ENCODE measurements at regions not wholly inside any gene's neighbourhood (a gene's known extent, or its start where the extent isn't known, plus 50 kb on each side); places are given as distances from the start of the nearest gene placed in this dataset.

DNA sequence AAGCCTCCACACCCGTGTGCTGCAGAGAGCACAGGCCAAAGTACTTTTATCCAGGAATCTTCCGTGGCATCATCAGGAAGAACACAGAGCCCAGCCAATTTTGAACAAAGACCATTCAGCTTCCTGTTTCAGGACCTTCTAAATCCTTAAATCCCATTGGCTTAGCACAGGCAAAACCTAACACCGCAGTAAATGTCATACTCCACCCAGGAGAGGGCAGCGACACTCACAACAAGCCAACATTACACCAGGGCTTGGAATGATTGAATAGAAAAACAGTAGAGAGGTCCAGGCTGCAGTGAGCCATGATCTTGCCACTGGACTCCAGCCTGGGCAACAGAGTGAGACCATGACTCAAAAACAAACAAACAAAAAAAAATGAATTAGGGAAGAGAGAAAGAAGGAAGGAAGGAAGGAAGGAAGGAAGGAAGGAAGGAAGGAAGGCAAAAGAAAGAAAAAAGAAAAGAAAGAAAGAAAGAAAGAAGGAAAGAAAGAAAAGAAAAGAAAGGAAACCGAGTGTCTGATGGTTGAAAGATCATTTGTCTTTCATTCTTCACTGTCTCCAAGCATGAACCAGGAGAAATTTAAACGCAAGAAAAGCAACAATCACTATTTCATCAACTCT is 144.6 kb upstream of the SATB2 start:
- TF ChIP-seq, protein P1, sequence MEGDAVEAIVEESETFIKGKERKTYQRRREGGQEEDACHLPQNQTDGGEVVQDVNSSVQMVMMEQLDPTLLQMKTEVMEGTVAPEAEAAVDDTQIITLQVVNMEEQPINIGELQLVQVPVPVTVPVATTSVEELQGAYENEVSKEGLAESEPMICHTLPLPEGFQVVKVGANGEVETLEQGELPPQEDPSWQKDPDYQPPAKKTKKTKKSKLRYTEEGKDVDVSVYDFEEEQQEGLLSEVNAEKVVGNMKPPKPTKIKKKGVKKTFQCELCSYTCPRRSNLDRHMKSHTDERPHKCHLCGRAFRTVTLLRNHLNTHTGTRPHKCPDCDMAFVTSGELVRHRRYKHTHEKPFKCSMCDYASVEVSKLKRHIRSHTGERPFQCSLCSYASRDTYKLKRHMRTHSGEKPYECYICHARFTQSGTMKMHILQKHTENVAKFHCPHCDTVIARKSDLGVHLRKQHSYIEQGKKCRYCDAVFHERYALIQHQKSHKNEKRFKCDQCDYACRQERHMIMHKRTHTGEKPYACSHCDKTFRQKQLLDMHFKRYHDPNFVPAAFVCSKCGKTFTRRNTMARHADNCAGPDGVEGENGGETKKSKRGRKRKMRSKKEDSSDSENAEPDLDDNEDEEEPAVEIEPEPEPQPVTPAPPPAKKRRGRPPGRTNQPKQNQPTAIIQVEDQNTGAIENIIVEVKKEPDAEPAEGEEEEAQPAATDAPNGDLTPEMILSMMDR (IDR thresholded peaks at IDR 0.05), result peak; percentile 31; the same call in 1 of the 2 replicates
- TF ChIP-seq TCF7L2 (IDR thresholded peaks at IDR 0.05; ENCODE audit: low read depth, low read length) (no peak), SIN3A (IDR thresholded peaks at IDR 0.05; ENCODE audit: borderline replicate concordance, insufficient read depth, low read depth, low read length) (no peak), POLR2AphosphoS5 (IDR thresholded peaks at IDR 0.05; ENCODE audit: low read depth, low read length) (no peak)
- TF ChIP-seq, protein P2, sequence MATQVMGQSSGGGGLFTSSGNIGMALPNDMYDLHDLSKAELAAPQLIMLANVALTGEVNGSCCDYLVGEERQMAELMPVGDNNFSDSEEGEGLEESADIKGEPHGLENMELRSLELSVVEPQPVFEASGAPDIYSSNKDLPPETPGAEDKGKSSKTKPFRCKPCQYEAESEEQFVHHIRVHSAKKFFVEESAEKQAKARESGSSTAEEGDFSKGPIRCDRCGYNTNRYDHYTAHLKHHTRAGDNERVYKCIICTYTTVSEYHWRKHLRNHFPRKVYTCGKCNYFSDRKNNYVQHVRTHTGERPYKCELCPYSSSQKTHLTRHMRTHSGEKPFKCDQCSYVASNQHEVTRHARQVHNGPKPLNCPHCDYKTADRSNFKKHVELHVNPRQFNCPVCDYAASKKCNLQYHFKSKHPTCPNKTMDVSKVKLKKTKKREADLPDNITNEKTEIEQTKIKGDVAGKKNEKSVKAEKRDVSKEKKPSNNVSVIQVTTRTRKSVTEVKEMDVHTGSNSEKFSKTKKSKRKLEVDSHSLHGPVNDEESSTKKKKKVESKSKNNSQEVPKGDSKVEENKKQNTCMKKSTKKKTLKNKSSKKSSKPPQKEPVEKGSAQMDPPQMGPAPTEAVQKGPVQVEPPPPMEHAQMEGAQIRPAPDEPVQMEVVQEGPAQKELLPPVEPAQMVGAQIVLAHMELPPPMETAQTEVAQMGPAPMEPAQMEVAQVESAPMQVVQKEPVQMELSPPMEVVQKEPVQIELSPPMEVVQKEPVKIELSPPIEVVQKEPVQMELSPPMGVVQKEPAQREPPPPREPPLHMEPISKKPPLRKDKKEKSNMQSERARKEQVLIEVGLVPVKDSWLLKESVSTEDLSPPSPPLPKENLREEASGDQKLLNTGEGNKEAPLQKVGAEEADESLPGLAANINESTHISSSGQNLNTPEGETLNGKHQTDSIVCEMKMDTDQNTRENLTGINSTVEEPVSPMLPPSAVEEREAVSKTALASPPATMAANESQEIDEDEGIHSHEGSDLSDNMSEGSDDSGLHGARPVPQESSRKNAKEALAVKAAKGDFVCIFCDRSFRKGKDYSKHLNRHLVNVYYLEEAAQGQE (IDR thresholded peaks at IDR 0.05; ENCODE audit: insufficient read depth in 1 of 2, low read depth in 2 of 2, low read length in 1 of 2), result no peak
